ENCODE measurements at regions not wholly inside any gene's neighbourhood (a gene's known extent, or its start where the extent isn't known, plus 50 kb on each side); places are given as distances from the start of the nearest gene placed in this dataset.

DNA sequence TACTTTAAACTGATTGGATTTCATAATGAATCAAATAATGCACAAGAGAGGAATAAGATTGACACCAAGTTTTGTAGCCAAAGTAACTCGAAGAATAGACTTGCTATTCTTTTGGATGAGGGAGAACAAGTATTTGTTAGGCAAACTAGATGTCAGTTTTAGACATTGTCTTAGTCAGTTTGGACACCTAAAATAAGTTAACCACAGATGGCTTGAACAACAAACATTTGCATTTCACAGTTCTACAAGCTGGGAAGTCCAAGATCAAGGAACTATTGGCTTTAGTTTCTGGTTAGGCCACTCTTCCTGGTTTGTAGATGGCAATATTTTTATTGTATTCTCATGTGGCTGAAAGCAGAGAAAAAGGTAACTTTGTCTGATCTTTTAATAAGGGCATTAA, 61.3 kb upstream of the OSTN start:
- H3K9me3 ChIP-seq (ENCODE audit: low read length) = no peaks in the 10 kb centered on the region
- TF ChIP-seq TAF1 (IDR thresholded peaks at IDR 0.05; ENCODE audit: low read depth) = no peak
- no peak for TF ChIP-seq RAD21 (conservative IDR thresholded peaks at IDR 0.05)
- TF ChIP-seq EZH2 (IDR thresholded peaks at IDR 0.05; ENCODE audit: borderline replicate concordance, insufficient read depth, low read length, poor library complexity, severe bottlenecking) = no peak
- TF ChIP-seq POLR2AphosphoS5 (IDR thresholded peaks at IDR 0.05) = no peak
- TF ChIP-seq, protein P1, sequence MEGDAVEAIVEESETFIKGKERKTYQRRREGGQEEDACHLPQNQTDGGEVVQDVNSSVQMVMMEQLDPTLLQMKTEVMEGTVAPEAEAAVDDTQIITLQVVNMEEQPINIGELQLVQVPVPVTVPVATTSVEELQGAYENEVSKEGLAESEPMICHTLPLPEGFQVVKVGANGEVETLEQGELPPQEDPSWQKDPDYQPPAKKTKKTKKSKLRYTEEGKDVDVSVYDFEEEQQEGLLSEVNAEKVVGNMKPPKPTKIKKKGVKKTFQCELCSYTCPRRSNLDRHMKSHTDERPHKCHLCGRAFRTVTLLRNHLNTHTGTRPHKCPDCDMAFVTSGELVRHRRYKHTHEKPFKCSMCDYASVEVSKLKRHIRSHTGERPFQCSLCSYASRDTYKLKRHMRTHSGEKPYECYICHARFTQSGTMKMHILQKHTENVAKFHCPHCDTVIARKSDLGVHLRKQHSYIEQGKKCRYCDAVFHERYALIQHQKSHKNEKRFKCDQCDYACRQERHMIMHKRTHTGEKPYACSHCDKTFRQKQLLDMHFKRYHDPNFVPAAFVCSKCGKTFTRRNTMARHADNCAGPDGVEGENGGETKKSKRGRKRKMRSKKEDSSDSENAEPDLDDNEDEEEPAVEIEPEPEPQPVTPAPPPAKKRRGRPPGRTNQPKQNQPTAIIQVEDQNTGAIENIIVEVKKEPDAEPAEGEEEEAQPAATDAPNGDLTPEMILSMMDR (IDR thresholded peaks at IDR 0.05; ENCODE audit: poor library complexity, severe bottlenecking) = no peak
- no peak for TF ChIP-seq EP300 (conservative IDR thresholded peaks at IDR 0.05; ENCODE audit: poor library complexity, severe bottlenecking)
- no peak for TF ChIP-seq SMC3 (conservative IDR thresholded peaks at IDR 0.05; ENCODE audit: poor library complexity)
- TF ChIP-seq MXI1 (conservative IDR thresholded peaks at IDR 0.05; ENCODE audit: poor library complexity, severe bottlenecking) = no peak
- TF ChIP-seq, protein P2, sequence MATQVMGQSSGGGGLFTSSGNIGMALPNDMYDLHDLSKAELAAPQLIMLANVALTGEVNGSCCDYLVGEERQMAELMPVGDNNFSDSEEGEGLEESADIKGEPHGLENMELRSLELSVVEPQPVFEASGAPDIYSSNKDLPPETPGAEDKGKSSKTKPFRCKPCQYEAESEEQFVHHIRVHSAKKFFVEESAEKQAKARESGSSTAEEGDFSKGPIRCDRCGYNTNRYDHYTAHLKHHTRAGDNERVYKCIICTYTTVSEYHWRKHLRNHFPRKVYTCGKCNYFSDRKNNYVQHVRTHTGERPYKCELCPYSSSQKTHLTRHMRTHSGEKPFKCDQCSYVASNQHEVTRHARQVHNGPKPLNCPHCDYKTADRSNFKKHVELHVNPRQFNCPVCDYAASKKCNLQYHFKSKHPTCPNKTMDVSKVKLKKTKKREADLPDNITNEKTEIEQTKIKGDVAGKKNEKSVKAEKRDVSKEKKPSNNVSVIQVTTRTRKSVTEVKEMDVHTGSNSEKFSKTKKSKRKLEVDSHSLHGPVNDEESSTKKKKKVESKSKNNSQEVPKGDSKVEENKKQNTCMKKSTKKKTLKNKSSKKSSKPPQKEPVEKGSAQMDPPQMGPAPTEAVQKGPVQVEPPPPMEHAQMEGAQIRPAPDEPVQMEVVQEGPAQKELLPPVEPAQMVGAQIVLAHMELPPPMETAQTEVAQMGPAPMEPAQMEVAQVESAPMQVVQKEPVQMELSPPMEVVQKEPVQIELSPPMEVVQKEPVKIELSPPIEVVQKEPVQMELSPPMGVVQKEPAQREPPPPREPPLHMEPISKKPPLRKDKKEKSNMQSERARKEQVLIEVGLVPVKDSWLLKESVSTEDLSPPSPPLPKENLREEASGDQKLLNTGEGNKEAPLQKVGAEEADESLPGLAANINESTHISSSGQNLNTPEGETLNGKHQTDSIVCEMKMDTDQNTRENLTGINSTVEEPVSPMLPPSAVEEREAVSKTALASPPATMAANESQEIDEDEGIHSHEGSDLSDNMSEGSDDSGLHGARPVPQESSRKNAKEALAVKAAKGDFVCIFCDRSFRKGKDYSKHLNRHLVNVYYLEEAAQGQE (IDR thresholded peaks at IDR 0.05; ENCODE audit: borderline replicate concordance) = no peak

DNA sequence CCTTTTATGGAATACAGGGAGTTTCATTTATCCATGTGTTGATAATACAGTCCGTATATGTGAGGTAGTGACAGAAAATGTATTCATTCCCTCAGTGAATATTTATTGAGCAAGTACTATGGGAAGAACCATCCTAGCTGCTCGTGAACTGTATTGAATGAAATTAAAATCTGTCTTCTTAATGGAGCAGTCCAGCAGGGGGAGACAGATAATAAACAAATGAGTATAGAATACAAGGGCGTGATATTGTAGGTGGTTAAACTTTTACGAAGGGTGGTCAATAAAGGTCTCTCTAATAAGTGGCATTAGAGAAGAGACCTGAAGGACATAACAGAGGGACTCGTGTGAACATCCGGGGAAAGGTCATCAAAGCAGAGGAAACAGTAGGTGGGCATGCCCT, 62.7 kb upstream of the OSTN start:
- no peak overlapping the region for H3K4me3 ChIP-seq (ENCODE audit: low read length)
- no peaks in the 10 kb centered on the region for H3K79me2 ChIP-seq (replicated peaks; ENCODE audit: insufficient read depth, low read length)
- no peak overlapping the region for H3K27ac ChIP-seq (ENCODE audit: low read length)
- H3K9me3 ChIP-seq (ENCODE audit: low read length) = no peaks in the 10 kb centered on the region
- H2AFZ ChIP-seq (ENCODE audit: low read depth, low read length) = no peak overlapping the region
- no peak overlapping the region for H3K4me2 ChIP-seq (ENCODE audit: low read length)
- no peaks in the 10 kb centered on the region for H3K36me3 ChIP-seq (ENCODE audit: insufficient read depth, low read length)
- no peak overlapping the region for H3K9ac ChIP-seq (ENCODE audit: low read length)
- no peaks in the 10 kb centered on the region for H3K9me2 ChIP-seq (ENCODE audit: insufficient read depth, low read length)
- TF ChIP-seq TAF1 (IDR thresholded peaks at IDR 0.05; ENCODE audit: low read depth) (no peak), POLR2AphosphoS5 (IDR thresholded peaks at IDR 0.05) (no peak), RAD21 (conservative IDR thresholded peaks at IDR 0.05) (no peak), SMC3 (conservative IDR thresholded peaks at IDR 0.05; ENCODE audit: poor library complexity) (no peak), EP300 (conservative IDR thresholded peaks at IDR 0.05; ENCODE audit: poor library complexity, severe bottlenecking) (no peak), MXI1 (conservative IDR thresholded peaks at IDR 0.05; ENCODE audit: poor library complexity, severe bottlenecking) (no peak), EZH2 (IDR thresholded peaks at IDR 0.05; ENCODE audit: borderline replicate concordance, insufficient read depth, low read length, poor library complexity, severe bottlenecking) (no peak)
- TF ChIP-seq, protein P1 (IDR thresholded peaks at IDR 0.05; ENCODE audit: poor library complexity, severe bottlenecking) = no peak
- TF ChIP-seq, protein P2 (IDR thresholded peaks at IDR 0.05; ENCODE audit: borderline replicate concordance) = no peak
- no peaks in the 10 kb centered on the region for H4K20me1 ChIP-seq (ENCODE audit: insufficient read depth)
- H3K27me3 ChIP-seq (ENCODE audit: insufficient read depth, low read depth, low read length) = no peaks in the 10 kb centered on the region
- H3F3A ChIP-seq (ENCODE audit: insufficient read depth, low read length, poor library complexity, severe bottlenecking) = no peaks in the 10 kb centered on the region

More for the DNA sequence above, 61.3 kb upstream of the OSTN start:
- Histone ChIP-seq H3K4me2 (ENCODE audit: low read length) (no peak overlapping the region), H3F3A (ENCODE audit: insufficient read depth, low read length, poor library complexity, severe bottlenecking) (no peaks in the 10 kb centered on the region), H3K79me2 (replicated peaks; ENCODE audit: insufficient read depth, low read length) (no peaks in the 10 kb centered on the region), H3K27me3 (ENCODE audit: insufficient read depth, low read depth, low read length) (no peaks in the 10 kb centered on the region), H3K9ac (ENCODE audit: low read length) (no peak overlapping the region), H3K9me2 (ENCODE audit: insufficient read depth, low read length) (no peaks in the 10 kb centered on the region), H3K4me3 (ENCODE audit: low read length) (no peak overlapping the region), H3K27ac (ENCODE audit: low read length) (no peak overlapping the region), H4K20me1 (ENCODE audit: insufficient read depth) (no peaks in the 10 kb centered on the region), H2AFZ (ENCODE audit: low read depth, low read length) (no peak overlapping the region), H3K36me3 (ENCODE audit: insufficient read depth, low read length) (no peaks in the 10 kb centered on the region)

All from neural cell (in vitro differentiated cells).